Stimulated activated naive CD8-positive, alpha-beta T cell treated with anti-CD3 and anti-CD28 coated beads, Interleukin-15, Interleukin-2, amounts not matched to agents 100 U/mL and 50 U/mL, for 24 hours (primary cell): ENCODE measurements at regions not wholly inside any gene's neighbourhood (a gene's known extent, or its start where the extent isn't known, plus 50 kb on each side); places are given as distances from the start of the nearest gene placed in this dataset.

Experiments used
- ATAC-seq: fragments of 150-1000 bp; cut with Tn5 transposase; one replicate; pipeline ENCODE4 v1.10.0; 2021
- DNase-seq: peaks from one replicate; pipeline ENCODE4 v3.0.0; 2021

- ATAC-seq, result no peak
- DNase-seq, result no peak
These were observed 614.0 kb upstream of the AGTR1 start for GRCh38 chr3:148083526-148084182.

- DNase-seq (no peak), ATAC-seq (no peak)
These were observed 612.8 kb upstream of the AGTR1 start for GRCh38 chr3:148084931-148085330.

GRCh38 chr3:148087601-148088371, 609.9 kb upstream of the AGTR1 start:
- DNase-seq, result no peak
- ATAC-seq, result no peak

- DNase-seq, result no peak
- ATAC-seq, result no peak
These were observed 608.5 kb upstream of the AGTR1 start for GRCh38 chr3:148089171-148089570.

GRCh38 chr3:148090156-148090555, 607.5 kb upstream of the AGTR1 start:
- ATAC-seq (no peak), DNase-seq (no peak)

- ATAC-seq, result no peak
These were observed 604.9 kb upstream of the AGTR1 start for GRCh38 chr3:148092624-148093347.

GRCh38 chr3:148093753-148094152, 604.0 kb upstream of the AGTR1 start:
- DNase-seq (no peak), ATAC-seq (no peak)

More at GRCh38 chr3:148092624-148093347, 604.9 kb upstream of the AGTR1 start:
- no peak for DNase-seq

- DNase-seq (no peak), ATAC-seq (no peak)
These were observed 601.7 kb upstream of the AGTR1 start for GRCh38 chr3:148095962-148096361.

GRCh38 chr3:148100476-148100875, 597.2 kb upstream of the AGTR1 start:
- DNase-seq (no peak), ATAC-seq (no peak)

- DNase-seq (no peak), ATAC-seq (no peak)
These were observed 596.6 kb upstream of the AGTR1 start for GRCh38 chr3:148101061-148101460.

GRCh38 chr3:148102156-148102555, 595.5 kb upstream of the AGTR1 start:
- no peak for ATAC-seq
- no peak for DNase-seq

GRCh38 chr3:148106062-148106461, 591.6 kb upstream of the AGTR1 start:
- no peak for DNase-seq

GRCh38 chr3:148126956-148127355, 570.7 kb upstream of the AGTR1 start:
- no peak for ATAC-seq

More at GRCh38 chr3:148106062-148106461, 591.6 kb upstream of the AGTR1 start:
- no peak for ATAC-seq

GRCh38 chr3:148128136-148128535, 569.6 kb upstream of the AGTR1 start:
- DNase-seq, result no peak
- no peak for ATAC-seq

More at GRCh38 chr3:148126956-148127355, 570.7 kb upstream of the AGTR1 start:
- no peak for DNase-seq

- no peak for DNase-seq
These were observed 565.6 kb upstream of the AGTR1 start for GRCh38 chr3:148131990-148132638.

GRCh38 chr3:148136816-148137215, 560.9 kb upstream of the AGTR1 start:
- no peak for ATAC-seq

More at GRCh38 chr3:148131990-148132638, 565.6 kb upstream of the AGTR1 start:
- no peak for ATAC-seq

GRCh38 chr3:148146241-148146640, 551.5 kb upstream of the AGTR1 start:
- ATAC-seq, result no peak
- DNase-seq, result no peak

More at GRCh38 chr3:148136816-148137215, 560.9 kb upstream of the AGTR1 start:
- no peak for DNase-seq

- DNase-seq (no peak), ATAC-seq (no peak)
These were observed 550.5 kb upstream of the AGTR1 start for GRCh38 chr3:148146947-148147826.

- ATAC-seq (no peak), DNase-seq (no peak)
These were observed 549.8 kb upstream of the AGTR1 start for GRCh38 chr3:148147903-148148302.

- ATAC-seq, result no peak
- no peak for DNase-seq
These were observed 548.1 kb upstream of the AGTR1 start for GRCh38 chr3:148149556-148149955.

- no peak for DNase-seq
- ATAC-seq, result no peak
These were observed 547.6 kb upstream of the AGTR1 start for GRCh38 chr3:148150141-148150540.
